ENCODE measurements at regions not wholly inside any gene's neighbourhood (a gene's known extent, or its start where the extent isn't known, plus 50 kb on each side); places are given as distances from the start of the nearest gene placed in this dataset.

DNA sequence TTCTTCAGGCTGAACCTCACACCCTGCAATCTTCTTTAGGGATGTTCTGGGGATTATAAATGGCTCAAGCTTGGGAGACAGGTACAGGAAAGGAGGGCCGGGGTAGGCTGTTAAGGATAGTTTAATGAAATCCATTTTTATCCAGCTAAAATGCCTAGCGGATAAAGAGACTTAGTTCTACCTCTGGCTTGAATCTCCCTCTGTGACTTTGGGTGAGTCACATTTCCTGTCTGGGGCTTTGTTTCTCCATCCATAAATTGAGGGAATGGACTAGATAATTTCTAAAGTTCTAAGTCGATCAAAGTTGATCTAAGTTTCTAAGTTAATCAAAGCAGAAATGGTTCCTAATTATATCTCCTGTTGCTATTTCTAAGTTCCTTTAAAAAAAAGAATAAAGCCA, 319.6 kb upstream of the E2F7 start:
- Histone ChIP-seq H3K9me3 (ENCODE audit: insufficient read depth, low read depth, low read length) (no peaks in the 10 kb centered on the region), H3K79me1 (ENCODE audit: low read length) (no peaks in the 10 kb centered on the region), H2BK120ac (ENCODE audit: insufficient read depth, low read length, poor library complexity) (no peak overlapping the region), H2BK12ac (ENCODE audit: low read length) (no peak overlapping the region), H3K27me3 (ENCODE audit: insufficient read depth, low read length) (no peaks in the 10 kb centered on the region), H3K4me3 (ENCODE audit: low read depth, low read length) (no peak overlapping the region), H4K91ac (ENCODE audit: low read depth, low read length) (no peak overlapping the region), H2BK5ac (ENCODE audit: low read depth, low read length, poor library complexity) (no peak overlapping the region), H3K23ac (ENCODE audit: low read length) (no peak overlapping the region), H3K4me2 (ENCODE audit: low read length) (no peak overlapping the region), H2AFZ (ENCODE audit: insufficient read depth, low read length, poor library complexity) (no peak overlapping the region), H2AK5ac (ENCODE audit: low read length) (no peak overlapping the region), H3K4ac (ENCODE audit: low read depth, low read length) (no peak overlapping the region), H4K8ac (ENCODE audit: low read depth, low read length) (no peak overlapping the region), H3K79me2 (ENCODE audit: control insufficient read depth, insufficient read depth, low read length, poor library complexity) (no peaks in the 10 kb centered on the region), H3K36me3 (ENCODE audit: control insufficient read depth in 1 of 2, insufficient read depth in 2 of 2, low read length in 2 of 2) (no peaks in the 10 kb centered on the region), H4K12ac (ENCODE audit: low read depth, low read length) (no peak overlapping the region), H3K9ac (ENCODE audit: low read length) (no peak overlapping the region), H3K4me1 (ENCODE audit: control insufficient read depth in 1 of 2, insufficient read depth in 2 of 2, low read length in 2 of 2) (no peaks in the 10 kb centered on the region), H3K18ac (ENCODE audit: low read length) (no peak overlapping the region), H3K27ac (ENCODE audit: low read depth, low read length) (no peak overlapping the region), H3K14ac (ENCODE audit: low read length) (no peak overlapping the region)
- WGBS (ENCODE audit: extremely low coverage, insufficient coverage, insufficient read length), result no CpG with 5 or more reads among the region's 3 CpGs
- no peak for DNase-seq

DNA sequence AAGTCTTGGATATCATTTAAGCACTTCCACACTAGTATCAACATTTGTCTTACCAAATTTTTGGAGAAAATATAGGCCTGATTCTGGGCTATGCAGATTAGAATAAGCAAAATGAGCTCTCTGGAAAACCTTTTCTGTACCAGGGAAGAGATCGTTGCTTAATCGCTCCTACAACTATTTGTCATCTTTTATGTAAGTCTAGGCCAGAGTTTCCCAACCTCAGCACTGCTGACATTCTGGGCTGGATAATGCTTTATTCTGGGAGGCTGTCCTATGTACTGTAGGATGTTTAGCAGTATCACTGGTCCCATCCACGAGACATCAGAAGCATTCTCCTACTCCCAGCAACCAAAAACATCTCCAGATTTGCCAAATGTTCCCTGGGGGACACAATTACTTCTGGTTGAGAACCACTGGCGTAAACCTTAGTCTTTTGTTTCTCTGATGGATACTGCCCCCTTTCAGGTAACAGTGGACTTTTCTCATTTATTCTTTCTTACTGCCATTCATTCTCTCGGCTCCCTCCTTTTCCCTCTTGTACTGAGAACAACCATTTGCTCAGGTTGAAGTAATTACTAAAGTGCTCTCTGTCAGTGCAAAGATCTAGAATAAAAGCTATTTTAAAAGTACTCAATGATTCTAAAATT, 316.9 kb upstream of the E2F7 start:
- no CpG with 5 or more reads among the region's 5 CpGs for WGBS (ENCODE audit: extremely low coverage, insufficient coverage, insufficient read length)
- Histone ChIP-seq H2BK12ac (ENCODE audit: low read length) (no peak overlapping the region), H3K79me1 (ENCODE audit: low read length) (no peaks in the 10 kb centered on the region), H3K14ac (ENCODE audit: low read length) (no peak overlapping the region), H3K79me2 (ENCODE audit: control insufficient read depth, insufficient read depth, low read length, poor library complexity) (no peaks in the 10 kb centered on the region), H2AFZ (ENCODE audit: insufficient read depth, low read length, poor library complexity) (no peak overlapping the region), H2AK5ac (ENCODE audit: low read length) (no peak overlapping the region), H3K9ac (ENCODE audit: low read length) (no peak overlapping the region), H3K4me2 (ENCODE audit: low read length) (no peak overlapping the region), H3K36me3 (ENCODE audit: control insufficient read depth in 1 of 2, insufficient read depth in 2 of 2, low read length in 2 of 2) (no peaks in the 10 kb centered on the region), H3K18ac (ENCODE audit: low read length) (no peak overlapping the region), H3K27me3 (ENCODE audit: insufficient read depth, low read length) (no peaks in the 10 kb centered on the region), H2BK120ac (ENCODE audit: insufficient read depth, low read length, poor library complexity) (no peak overlapping the region), H3K4me1 (ENCODE audit: control insufficient read depth in 1 of 2, insufficient read depth in 2 of 2, low read length in 2 of 2) (no peaks in the 10 kb centered on the region), H4K91ac (ENCODE audit: low read depth, low read length) (no peak overlapping the region), H3K9me3 (ENCODE audit: insufficient read depth, low read depth, low read length) (no peaks in the 10 kb centered on the region), H3K4ac (ENCODE audit: low read depth, low read length) (no peak overlapping the region), H2BK5ac (ENCODE audit: low read depth, low read length, poor library complexity) (no peak overlapping the region), H3K23ac (ENCODE audit: low read length) (no peak overlapping the region), H4K12ac (ENCODE audit: low read depth, low read length) (no peak overlapping the region), H4K8ac (ENCODE audit: low read depth, low read length) (no peak overlapping the region), H3K4me3 (ENCODE audit: low read depth, low read length) (no peak overlapping the region), H3K27ac (ENCODE audit: low read depth, low read length) (no peak overlapping the region)
- DNase-seq, result peak in 1 of 2 donors; percentile 2

DNA sequence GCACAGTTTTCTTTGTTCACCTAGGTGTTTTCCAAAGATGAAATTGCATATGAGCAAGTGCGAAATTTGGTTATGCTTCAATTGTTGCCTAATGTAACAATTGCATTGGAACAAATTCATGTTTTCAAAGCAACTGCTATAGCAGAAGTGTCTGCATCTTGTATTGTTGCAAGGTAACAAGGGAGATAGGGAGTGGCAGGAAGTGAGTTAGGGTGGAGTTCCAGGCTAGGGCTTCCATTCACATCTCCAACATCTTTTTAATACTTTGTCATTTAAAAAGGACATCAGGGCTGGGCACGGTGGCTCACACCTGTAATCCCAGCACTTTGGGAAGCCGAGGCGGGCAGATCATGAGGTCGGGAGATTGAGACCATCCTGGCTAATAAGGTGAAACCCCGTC, 312.3 kb upstream of the E2F7 start:
- H3K4me1 ChIP-seq (ENCODE audit: control insufficient read depth in 1 of 2, insufficient read depth in 2 of 2, low read length in 2 of 2), result no peaks in the 10 kb centered on the region
- H3K4ac ChIP-seq (ENCODE audit: low read depth, low read length), result no peak overlapping the region
- no peak overlapping the region for H4K8ac ChIP-seq (ENCODE audit: low read depth, low read length)
- H3K4me2 ChIP-seq (ENCODE audit: low read length), result no peak overlapping the region
- no peaks in the 10 kb centered on the region for H3K36me3 ChIP-seq (ENCODE audit: control insufficient read depth in 1 of 2, insufficient read depth in 2 of 2, low read length in 2 of 2)
- H3K14ac ChIP-seq (ENCODE audit: low read length), result no peak overlapping the region
- H3K23ac ChIP-seq (ENCODE audit: low read length), result no peak overlapping the region
- no peak for DNase-seq
- H3K4me3 ChIP-seq (ENCODE audit: low read depth, low read length), result no peak overlapping the region
- H2BK5ac ChIP-seq (ENCODE audit: low read depth, low read length, poor library complexity), result no peak overlapping the region
- no peak overlapping the region for H4K12ac ChIP-seq (ENCODE audit: low read depth, low read length)
- no peaks in the 10 kb centered on the region for H3K79me2 ChIP-seq (ENCODE audit: control insufficient read depth, insufficient read depth, low read length, poor library complexity)
- H3K9ac ChIP-seq (ENCODE audit: low read length), result no peak overlapping the region
- no peaks in the 10 kb centered on the region for H3K27me3 ChIP-seq (ENCODE audit: insufficient read depth, low read length)
- no peak overlapping the region for H3K18ac ChIP-seq (ENCODE audit: low read length)
- H2BK120ac ChIP-seq (ENCODE audit: insufficient read depth, low read length, poor library complexity), result no peak overlapping the region
- no peak overlapping the region for H3K27ac ChIP-seq (ENCODE audit: low read depth, low read length)
- H3K9me3 ChIP-seq (ENCODE audit: insufficient read depth, low read depth, low read length), result no peaks in the 10 kb centered on the region
- H4K91ac ChIP-seq (ENCODE audit: low read depth, low read length), result no peak overlapping the region
- no peak overlapping the region for H2BK12ac ChIP-seq (ENCODE audit: low read length)
- H2AFZ ChIP-seq (ENCODE audit: insufficient read depth, low read length, poor library complexity), result no peak overlapping the region
- no peaks in the 10 kb centered on the region for H3K79me1 ChIP-seq (ENCODE audit: low read length)
- WGBS (ENCODE audit: extremely low coverage, insufficient coverage, insufficient read length), result no CpG with 5 or more reads among the region's 6 CpGs
- H2AK5ac ChIP-seq (ENCODE audit: low read length), result no peak overlapping the region

DNA sequence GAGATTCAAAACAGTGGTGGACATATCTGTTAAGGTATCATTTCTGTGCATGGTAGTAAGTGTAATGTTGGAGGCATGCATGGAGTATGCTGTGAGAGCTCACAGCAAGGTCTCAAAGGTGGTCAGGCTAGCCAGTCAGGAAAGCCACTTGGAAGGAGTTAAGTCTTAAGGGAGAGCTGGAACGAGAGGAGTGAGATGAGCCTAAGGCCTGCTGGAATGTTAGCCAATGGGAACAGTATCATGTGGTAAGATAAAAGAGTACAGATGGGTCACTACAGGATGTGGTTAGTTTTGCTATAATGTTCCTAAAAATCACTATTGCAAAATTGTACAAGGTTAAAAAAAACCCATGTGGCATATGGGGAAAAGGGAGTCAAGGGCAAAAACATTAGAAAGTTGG, 311.7 kb upstream of the E2F7 start:
- Histone ChIP-seq H3K23ac (ENCODE audit: low read length) (no peak overlapping the region), H3K14ac (ENCODE audit: low read length) (no peak overlapping the region), H3K27ac (ENCODE audit: low read depth, low read length) (no peak overlapping the region), H3K27me3 (ENCODE audit: insufficient read depth, low read length) (no peaks in the 10 kb centered on the region), H3K36me3 (ENCODE audit: control insufficient read depth in 1 of 2, insufficient read depth in 2 of 2, low read length in 2 of 2) (no peaks in the 10 kb centered on the region), H3K4me1 (ENCODE audit: control insufficient read depth in 1 of 2, insufficient read depth in 2 of 2, low read length in 2 of 2) (no peaks in the 10 kb centered on the region), H3K79me1 (ENCODE audit: low read length) (no peaks in the 10 kb centered on the region), H2BK5ac (ENCODE audit: low read depth, low read length, poor library complexity) (no peak overlapping the region), H2BK120ac (ENCODE audit: insufficient read depth, low read length, poor library complexity) (no peak overlapping the region), H4K8ac (ENCODE audit: low read depth, low read length) (no peak overlapping the region), H4K91ac (ENCODE audit: low read depth, low read length) (no peak overlapping the region), H2AK5ac (ENCODE audit: low read length) (no peak overlapping the region), H3K79me2 (ENCODE audit: control insufficient read depth, insufficient read depth, low read length, poor library complexity) (no peaks in the 10 kb centered on the region), H2BK12ac (ENCODE audit: low read length) (no peak overlapping the region), H4K12ac (ENCODE audit: low read depth, low read length) (no peak overlapping the region), H3K4me3 (ENCODE audit: low read depth, low read length) (no peak overlapping the region), H3K4ac (ENCODE audit: low read depth, low read length) (no peak overlapping the region), H3K18ac (ENCODE audit: low read length) (no peak overlapping the region), H3K4me2 (ENCODE audit: low read length) (no peak overlapping the region), H3K9me3 (ENCODE audit: insufficient read depth, low read depth, low read length) (no peaks in the 10 kb centered on the region), H2AFZ (ENCODE audit: insufficient read depth, low read length, poor library complexity) (no peak overlapping the region), H3K9ac (ENCODE audit: low read length) (no peak overlapping the region)
- WGBS (ENCODE audit: extremely low coverage, insufficient coverage, insufficient read length), result no CpG with 5 or more reads among the region's 1 CpG
- DNase-seq, result no peak
